Activated CD4-positive, alpha-beta T cell treated with anti-CD3 and anti-CD28 coated beads for 36 hours (primary cell): ENCODE measurements at regions not wholly inside any gene's neighbourhood (a gene's known extent, or its start where the extent isn't known, plus 50 kb on each side); places are given as distances from the start of the nearest gene placed in this dataset.

Experiments used
- ATAC-seq: fragments of 200-7000 bp; cut with Tn5 transposase; one replicate; pipeline ENCODE4 v1.10.0; 2021; ENCODE audit warnings: mild to moderate bottlenecking, moderate library complexity
- CTCF ChIA-PET: fragments of 350-600 bp; sonication (Branson Sonifier 250); formaldehyde crosslinking; loops from one replicate; lab custom pipeline; 2021; ENCODE audit warnings: antibody characterized with exemption; lab: Charles Lee
- POLR2A ChIA-PET: fragments of 350-600 bp; sonication (Branson Sonifier 250); formaldehyde crosslinking; loops from one replicate; lab custom pipeline; 2021; ENCODE audit warnings: antibody characterized with exemption, inconsistent platforms; lab: Charles Lee
- DNase-seq: peaks from one replicate; pipeline ENCODE4 v3.0.0-alpha.2; 2020
- H3K27ac Mint-ChIP-seq: one replicate; pipeline ENCODE4 v1.8.0; 2021; ENCODE audit warnings: mixed read lengths
- H3K27me3 Mint-ChIP-seq: one replicate; pipeline ENCODE4 v1.8.0; 2021; ENCODE audit warnings: mixed read lengths
- H3K36me3 Mint-ChIP-seq: one replicate; pipeline ENCODE4 v1.8.0; 2021; ENCODE audit warnings: low read depth, mixed read lengths
- H3K4me1 Mint-ChIP-seq: one replicate; pipeline ENCODE4 v1.8.0; 2021; ENCODE audit warnings: mixed read lengths
- H3K4me3 Mint-ChIP-seq: one replicate; pipeline ENCODE4 v1.8.0; 2021; ENCODE audit warnings: mild to moderate bottlenecking, moderate library complexity, mixed read lengths
- H3K9me3 Mint-ChIP-seq: one replicate; pipeline ENCODE4 v1.8.0; 2021; ENCODE audit warnings: low read depth, mixed read lengths
- intact Hi-C, 2 experiments: fragments of 100-400 bp; cut with DNase I in 1 of 2; cut with micrococcal nuclease in 1 of 2; formaldehyde crosslinking; loops; one replicate each; pipeline versions ENCODE4 v1.14.2 to v1.15.1; 2022 to 2024; cut with DNase I, micrococcal nuclease

- H3K27ac Mint-ChIP-seq, result no peak overlapping the region
- POLR2A ChIA-PET, result no interaction called here
- DNase-seq, result no peak
- no peak overlapping the region for H3K4me3 Mint-ChIP-seq
- intact Hi-C loops, result no loop called here
- no peaks in the 10 kb centered on the region for H3K4me1 Mint-ChIP-seq
- CTCF ChIA-PET, result no interaction called here
- no peaks in the 10 kb centered on the region for H3K36me3 Mint-ChIP-seq
- no peaks in the 10 kb centered on the region for H3K27me3 Mint-ChIP-seq
- no peaks in the 10 kb centered on the region for H3K9me3 Mint-ChIP-seq
- no peak for ATAC-seq
Observed at GRCh38 chr1:73800376-73800775, 397.6 kb downstream of the LRRIQ3 start.

GRCh38 chr1:73789965-73790364 lies 408.0 kb downstream of the LRRIQ3 start:
- H3K36me3 Mint-ChIP-seq, result no peaks in the 10 kb centered on the region
- ATAC-seq, result no peak
- no peaks in the 10 kb centered on the region for H3K27me3 Mint-ChIP-seq
- POLR2A ChIA-PET, result no interaction called here
- no peak overlapping the region for H3K27ac Mint-ChIP-seq
- no peaks in the 10 kb centered on the region for H3K4me1 Mint-ChIP-seq
- no peak overlapping the region for H3K4me3 Mint-ChIP-seq
- intact Hi-C loops, result no loop called here
- no peak for DNase-seq
- CTCF ChIA-PET, result no interaction called here
- H3K9me3 Mint-ChIP-seq, result no peaks in the 10 kb centered on the region

GRCh38 chr1:73784026-73784425 lies 413.9 kb downstream of the LRRIQ3 start:
- ATAC-seq, result no peak
- intact Hi-C loops, result no loop called here
- POLR2A ChIA-PET, result no interaction called here
- Mint-ChIP-seq H3K27me3 (no peaks in the 10 kb centered on the region), H3K27ac (no peak overlapping the region), H3K9me3 (no peaks in the 10 kb centered on the region), H3K36me3 (no peaks in the 10 kb centered on the region), H3K4me3 (no peak overlapping the region), H3K4me1 (no peaks in the 10 kb centered on the region)
- CTCF ChIA-PET, result no interaction called here
- no peak for DNase-seq

GRCh38 chr1:73783352-73783751 lies 414.6 kb downstream of the LRRIQ3 start:
- H3K4me3 Mint-ChIP-seq, result no peak overlapping the region

GRCh38 chr1:73782901-73783300 lies 415.1 kb downstream of the LRRIQ3 start:
- POLR2A ChIA-PET, result no interaction called here
- H3K9me3 Mint-ChIP-seq, result peaks cover 2% of the 10 kb centered on the region
- H3K36me3 Mint-ChIP-seq, result no peaks in the 10 kb centered on the region
- no peaks in the 10 kb centered on the region for H3K27me3 Mint-ChIP-seq
- intact Hi-C loops, result no loop called here
- no peaks in the 10 kb centered on the region for H3K4me1 Mint-ChIP-seq
- ATAC-seq (no peak), DNase-seq (no peak)
- CTCF ChIA-PET, result no interaction called here
- no peak overlapping the region for H3K27ac Mint-ChIP-seq
- no peak overlapping the region for H3K4me3 Mint-ChIP-seq

More at GRCh38 chr1:73783352-73783751, 414.6 kb downstream of the LRRIQ3 start:
- ChIA-PET POLR2A (no interaction called here), CTCF (no interaction called here)
- H3K9me3 Mint-ChIP-seq, result peaks cover 2% of the 10 kb centered on the region
- ATAC-seq (no peak), DNase-seq (no peak)
- H3K4me1 Mint-ChIP-seq, result no peaks in the 10 kb centered on the region
- H3K27ac Mint-ChIP-seq, result no peak overlapping the region
- H3K36me3 Mint-ChIP-seq, result no peaks in the 10 kb centered on the region
- intact Hi-C loops, result no loop called here
- no peaks in the 10 kb centered on the region for H3K27me3 Mint-ChIP-seq

- intact Hi-C loops, result no loop called here
- DNase-seq, result no peak
- Mint-ChIP-seq H3K27ac (no peak overlapping the region), H3K9me3 (peaks cover 2% of the 10 kb centered on the region), H3K4me1 (no peaks in the 10 kb centered on the region), H3K27me3 (no peaks in the 10 kb centered on the region), H3K36me3 (no peaks in the 10 kb centered on the region), H3K4me3 (no peak overlapping the region)
- POLR2A ChIA-PET, result no interaction called here
- CTCF ChIA-PET, result no interaction called here
- no peak for ATAC-seq
Observed at GRCh38 chr1:73781251-73781650, 416.7 kb downstream of the LRRIQ3 start.

- Mint-ChIP-seq H3K4me1 (no peaks in the 10 kb centered on the region), H3K27me3 (no peaks in the 10 kb centered on the region), H3K27ac (no peak overlapping the region), H3K9me3 (peaks cover 2% of the 10 kb centered on the region), H3K4me3 (no peak overlapping the region), H3K36me3 (no peaks in the 10 kb centered on the region)
- intact Hi-C loops, result no loop called here
- no peak for DNase-seq
- CTCF ChIA-PET, result no interaction called here
- POLR2A ChIA-PET, result no interaction called here
- ATAC-seq, result no peak
Observed at GRCh38 chr1:73778471-73778870, 419.5 kb downstream of the LRRIQ3 start.

- Mint-ChIP-seq H3K9me3 (peaks cover 2% of the 10 kb centered on the region), H3K27ac (no peak overlapping the region), H3K36me3 (no peaks in the 10 kb centered on the region), H3K27me3 (no peaks in the 10 kb centered on the region), H3K4me3 (no peak overlapping the region), H3K4me1 (no peaks in the 10 kb centered on the region)
- ATAC-seq (no peak), DNase-seq (no peak)
- ChIA-PET POLR2A (no interaction called here), CTCF (no interaction called here)
- intact Hi-C loops, result no loop called here
Observed at GRCh38 chr1:73775896-73776295, 422.1 kb downstream of the LRRIQ3 start.

- Mint-ChIP-seq H3K36me3 (no peaks in the 10 kb centered on the region), H3K27ac (no peak overlapping the region), H3K4me1 (no peaks in the 10 kb centered on the region), H3K9me3 (peaks cover 2% of the 10 kb centered on the region), H3K27me3 (no peaks in the 10 kb centered on the region), H3K4me3 (no peak overlapping the region)
- ATAC-seq (no peak), DNase-seq (no peak)
- ChIA-PET POLR2A (no interaction called here), CTCF (no interaction called here)
- intact Hi-C loops, result no loop called here
Observed at GRCh38 chr1:73772941-73773340, 425.0 kb downstream of the LRRIQ3 start.

GRCh38 chr1:73771396-73771795 lies 426.6 kb downstream of the LRRIQ3 start:
- Mint-ChIP-seq H3K27me3 (no peaks in the 10 kb centered on the region), H3K36me3 (no peaks in the 10 kb centered on the region), H3K27ac (no peak overlapping the region), H3K4me3 (no peak overlapping the region), H3K9me3 (peaks cover 2% of the 10 kb centered on the region), H3K4me1 (no peaks in the 10 kb centered on the region)
- DNase-seq (no peak), ATAC-seq (no peak)
- POLR2A ChIA-PET, result no interaction called here
- intact Hi-C loops, result no loop called here
- CTCF ChIA-PET, result interaction anchor here (1.2 kb wide), 1 partner anchor 8 kb away, joined by 3 read pairs; no protein-coding TSS in a partner anchor

GRCh38 chr1:73770109-73770905 lies 427.7 kb downstream of the LRRIQ3 start:
- intact Hi-C loops, result no loop called here
- ChIA-PET POLR2A (no interaction called here), CTCF (interaction anchor here (1.2 kb wide), 1 partner anchor 10 kb away, joined by 3 read pairs; no protein-coding TSS in a partner anchor)
- ATAC-seq, result no peak
- no peak overlapping the region for H3K27ac Mint-ChIP-seq
- H3K27me3 Mint-ChIP-seq, result no peaks in the 10 kb centered on the region
- H3K36me3 Mint-ChIP-seq, result no peaks in the 10 kb centered on the region
- DNase-seq, result no peak
- no peak overlapping the region for H3K4me3 Mint-ChIP-seq
- no peaks in the 10 kb centered on the region for H3K4me1 Mint-ChIP-seq
- peaks cover 2% of the 10 kb centered on the region for H3K9me3 Mint-ChIP-seq

- H3K9me3 Mint-ChIP-seq, result peaks cover 2% of the 10 kb centered on the region
- H3K4me1 Mint-ChIP-seq, result no peaks in the 10 kb centered on the region
- no peaks in the 10 kb centered on the region for H3K36me3 Mint-ChIP-seq
- ChIA-PET CTCF (no interaction called here), POLR2A (no interaction called here)
- intact Hi-C loops, result no loop called here
- H3K27ac Mint-ChIP-seq, result no peak overlapping the region
- H3K4me3 Mint-ChIP-seq, result no peak overlapping the region
- ATAC-seq (no peak), DNase-seq (no peak)
- no peaks in the 10 kb centered on the region for H3K27me3 Mint-ChIP-seq
Observed at GRCh38 chr1:73766786-73767348, 431.1 kb downstream of the LRRIQ3 start.
